Activated CD4-positive, CD25-positive, alpha-beta regulatory T cell treated with anti-CD3 and anti-CD28 coated beads, Interleukin-2, amount 50 U/mL, for 72 hours (primary cell): ENCODE measurements at regions not wholly inside any gene's neighbourhood (a gene's known extent, or its start where the extent isn't known, plus 50 kb on each side); places are given as distances from the start of the nearest gene placed in this dataset.
A peak's percentile ranks its signal among the peaks of the same experiment; 100 is the strongest.
"Not testable (repeated sequence)": the region's sequence is repeated elsewhere in the genome, so short reads cannot be mapped to it uniquely, and the experiment has no call there.

Source experiments
- DNase-seq: peaks from one replicate; pipeline ENCODE4 v3.0.0; 2021

DNA sequence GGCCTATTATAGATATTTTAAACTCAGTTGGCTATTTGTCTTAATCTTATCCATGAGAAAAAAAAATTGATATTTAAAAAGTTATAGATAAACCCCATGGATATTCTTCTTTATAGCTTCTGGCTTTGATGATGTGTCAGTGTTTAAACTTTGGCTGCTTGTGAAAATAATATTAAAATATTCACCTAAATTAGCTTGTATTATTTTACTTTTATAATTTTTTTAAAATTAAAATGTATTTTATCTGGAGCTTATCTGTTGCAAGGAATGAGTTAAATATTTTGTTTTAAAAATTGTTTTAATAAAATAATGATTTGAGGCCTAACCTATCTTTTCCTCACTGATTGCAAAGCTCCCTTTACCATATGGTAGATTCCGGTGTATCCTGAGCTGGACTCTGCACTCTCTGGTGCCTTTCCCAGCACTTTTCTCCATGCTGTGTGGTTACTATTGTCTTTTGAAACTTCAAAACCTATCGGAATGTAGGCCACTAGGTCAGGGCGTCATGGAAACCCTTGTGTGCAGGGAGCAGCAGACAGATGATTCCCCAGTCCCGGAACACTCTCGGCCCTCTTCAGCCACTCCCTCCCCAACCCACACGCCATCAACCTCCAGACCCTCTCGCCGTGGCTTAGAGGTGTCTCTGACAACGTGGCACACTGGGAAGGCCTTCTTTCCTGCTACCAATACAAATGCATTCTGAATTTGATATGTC, 252.3 kb upstream of the ATP10A start:
- no peak for DNase-seq

DNA sequence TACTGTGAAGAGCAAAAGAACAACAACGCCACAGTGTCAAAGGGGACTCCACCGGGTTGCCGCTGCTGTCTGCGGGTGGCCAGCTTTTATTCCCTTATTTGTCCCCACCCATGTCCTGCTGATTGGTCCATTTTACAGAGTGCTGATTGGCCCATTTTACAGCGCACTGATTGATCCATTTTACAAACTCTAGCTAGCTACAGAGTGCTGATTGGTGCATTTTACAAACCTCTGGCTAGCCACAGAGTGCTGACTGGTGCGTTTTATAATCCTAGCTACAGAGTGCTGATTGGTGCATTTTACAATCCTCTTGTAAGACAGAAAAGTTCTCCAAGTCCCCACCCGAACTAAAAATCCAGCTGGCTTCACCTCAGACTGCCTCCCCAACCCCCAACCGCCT, 251.0 kb upstream of the ATP10A start:
- not testable (repeated sequence) for DNase-seq

DNA sequence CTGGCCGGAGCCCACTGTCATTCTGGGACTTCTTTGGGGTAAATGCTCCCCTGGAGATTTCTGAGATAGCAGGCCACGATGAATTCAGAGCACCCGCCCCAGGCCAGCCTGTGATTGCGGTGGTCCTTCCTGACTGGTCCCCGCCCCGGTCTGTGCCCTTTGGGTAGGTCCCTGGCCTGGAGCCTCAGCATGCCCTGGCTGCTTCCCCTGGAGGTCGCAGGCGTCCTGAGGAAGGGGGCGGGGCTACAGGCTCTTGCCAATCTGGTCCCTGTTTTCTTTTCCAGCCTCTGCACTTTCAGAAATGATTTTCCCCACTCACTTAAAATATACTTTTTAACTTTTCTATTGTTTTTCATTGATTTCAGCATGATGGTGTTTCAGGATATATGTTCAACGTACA, 250.2 kb upstream of the ATP10A start:
- no peak for DNase-seq

DNA sequence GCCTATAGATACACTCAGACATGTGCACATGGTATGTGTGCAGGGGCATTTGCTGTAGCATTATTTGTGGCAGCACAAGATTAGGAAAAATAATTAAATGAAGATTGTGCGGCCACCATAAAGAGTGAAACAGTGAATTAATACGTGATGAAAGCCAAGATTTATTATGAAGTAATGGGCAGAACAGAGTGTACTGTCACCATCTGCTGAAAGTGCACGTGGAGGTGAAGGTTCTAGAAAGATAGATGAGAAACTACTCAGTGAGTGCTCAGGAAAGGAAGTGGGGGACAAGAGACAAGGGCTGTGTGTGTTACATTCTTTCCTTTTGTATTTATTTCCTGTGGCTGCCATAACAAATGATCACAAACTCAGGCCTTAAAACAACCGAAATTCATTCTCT, 246.1 kb upstream of the ATP10A start:
- DNase-seq: no peak

DNA sequence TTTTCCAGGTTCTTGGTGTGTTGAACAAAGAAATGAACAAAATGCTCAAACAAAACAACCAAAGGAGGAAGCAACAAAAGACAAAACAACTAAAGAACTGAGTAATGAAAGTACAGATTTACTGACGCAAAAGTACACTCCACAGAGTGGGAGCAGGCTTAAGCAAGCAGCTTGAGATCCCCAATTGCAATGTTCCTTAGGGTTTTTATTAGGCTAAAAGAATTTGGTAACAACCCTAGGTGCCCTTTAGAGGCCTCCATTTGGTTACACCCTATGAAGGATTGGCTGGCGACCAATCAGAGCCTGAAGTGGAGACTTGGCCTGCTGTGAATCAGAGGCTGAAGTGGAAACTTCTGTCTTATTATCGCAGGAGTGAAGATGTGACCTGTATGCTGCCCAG, 243.4 kb upstream of the ATP10A start:
- DNase-seq: no peak

DNA sequence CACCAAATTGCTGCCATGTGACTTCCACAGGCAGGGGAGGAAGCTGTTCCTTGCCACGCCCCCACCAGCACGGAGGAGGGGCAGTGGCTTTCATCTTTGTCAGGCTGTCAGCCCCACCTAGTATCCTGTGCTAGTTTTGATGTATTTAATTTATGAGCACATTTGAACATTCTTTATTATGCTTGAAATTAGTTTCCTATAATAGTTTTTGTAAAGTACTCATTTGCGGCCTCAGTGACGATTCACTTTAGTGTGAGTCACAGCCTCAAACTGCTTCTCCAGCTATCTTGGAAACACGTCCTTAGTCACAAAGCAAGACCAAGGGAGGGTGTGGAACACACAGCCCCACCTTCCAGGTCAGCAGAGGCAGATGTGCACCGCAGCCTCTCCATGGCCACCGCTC, 239.9 kb upstream of the ATP10A start:
- no peak for DNase-seq

DNA sequence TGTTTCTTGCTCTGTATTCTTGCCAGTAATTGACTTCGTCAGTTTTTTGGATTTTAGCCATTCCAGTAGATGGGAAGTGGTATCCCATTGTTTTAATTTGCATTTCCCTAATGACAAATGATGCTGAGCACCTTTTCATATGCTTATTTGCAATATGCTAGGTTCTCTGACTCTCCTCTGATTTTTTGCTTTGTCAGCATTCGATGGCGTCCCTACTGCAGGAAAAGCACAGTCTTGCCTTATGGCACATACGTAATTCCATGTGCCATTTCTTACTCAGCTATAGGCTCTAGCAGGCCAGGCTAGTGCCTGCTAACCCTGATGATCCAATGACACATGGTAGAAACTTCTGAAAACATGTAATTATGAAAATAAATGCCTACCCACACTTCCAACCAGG, 239.2 kb upstream of the ATP10A start:
- no peak for DNase-seq

DNA sequence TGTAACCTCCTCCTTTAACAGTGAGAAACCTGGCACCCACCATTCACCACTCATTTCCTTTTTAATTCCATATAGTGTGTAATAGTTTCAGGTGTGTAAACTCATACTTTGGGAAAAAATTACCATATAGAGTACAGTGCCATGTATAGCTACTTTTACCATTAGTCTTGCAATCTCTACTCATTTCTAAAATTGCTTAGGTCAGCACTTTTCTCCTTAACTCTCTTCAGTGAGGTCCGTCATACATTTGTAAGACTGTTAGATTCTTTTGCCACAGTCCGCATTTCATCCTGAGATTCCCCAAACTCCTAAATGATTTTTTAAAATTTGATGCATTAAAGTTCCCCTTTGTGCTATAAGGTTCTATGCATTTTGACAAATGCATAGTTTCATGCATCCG, 238.3 kb upstream of the ATP10A start:
- no peak for DNase-seq

DNA sequence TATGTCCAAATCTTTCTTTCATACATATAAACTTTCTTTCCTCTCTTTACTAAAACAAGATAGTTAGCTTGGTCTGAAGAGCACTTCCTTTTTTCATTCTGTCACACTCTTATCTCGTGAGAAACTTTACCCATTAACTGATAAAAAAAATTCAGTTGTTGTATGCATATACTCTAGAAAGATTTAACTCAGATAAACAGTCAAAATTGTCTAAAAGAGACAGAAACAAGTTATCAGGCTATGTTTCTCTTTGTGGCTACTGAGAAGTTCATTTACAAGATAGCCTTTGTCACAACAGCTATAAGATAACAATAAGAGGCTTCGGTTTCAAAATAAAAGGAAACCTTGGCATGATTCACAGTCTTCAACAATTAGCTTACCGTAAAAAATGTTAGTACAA, 235.7 kb upstream of the ATP10A start:
- no peak for DNase-seq

DNA sequence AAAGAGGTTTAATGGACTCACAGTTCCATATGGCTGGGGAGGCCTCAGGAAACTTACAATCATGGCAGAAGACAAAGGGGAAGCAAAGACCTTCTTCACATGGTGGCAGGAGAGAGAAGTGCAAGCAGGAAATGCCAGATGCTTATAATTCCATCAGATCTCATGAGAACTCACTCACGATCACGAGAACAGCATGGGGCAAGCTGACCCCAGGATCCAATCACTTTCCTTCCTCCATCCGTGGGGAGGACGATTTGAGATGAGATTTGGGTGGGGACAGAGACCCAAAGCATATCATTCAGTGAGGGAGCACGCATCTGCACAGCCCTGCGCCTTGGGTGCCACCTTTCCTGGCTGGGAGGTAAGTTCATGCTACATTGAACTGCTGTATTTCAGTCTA, 234.1 kb upstream of the ATP10A start:
- DNase-seq: no peak

DNA sequence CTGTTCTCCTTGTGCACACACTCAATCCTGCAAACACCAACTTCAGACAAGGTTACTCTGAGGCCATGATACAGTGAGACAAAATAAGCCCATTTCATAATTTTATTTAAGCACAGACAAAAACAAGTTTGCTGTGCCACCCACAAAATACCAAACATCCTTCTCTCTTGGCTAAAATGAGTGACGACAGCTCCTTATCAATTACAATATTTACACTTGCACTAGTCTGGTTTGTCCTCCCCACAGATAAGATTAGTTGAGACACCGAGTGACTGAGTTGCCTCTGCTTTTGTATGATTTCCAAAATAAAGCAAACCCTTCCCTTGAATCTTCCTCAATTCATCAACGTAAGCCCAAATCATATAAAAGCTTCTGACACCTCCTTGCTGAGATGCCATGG, 233.5 kb upstream of the ATP10A start:
- DNase-seq: no peak

DNA sequence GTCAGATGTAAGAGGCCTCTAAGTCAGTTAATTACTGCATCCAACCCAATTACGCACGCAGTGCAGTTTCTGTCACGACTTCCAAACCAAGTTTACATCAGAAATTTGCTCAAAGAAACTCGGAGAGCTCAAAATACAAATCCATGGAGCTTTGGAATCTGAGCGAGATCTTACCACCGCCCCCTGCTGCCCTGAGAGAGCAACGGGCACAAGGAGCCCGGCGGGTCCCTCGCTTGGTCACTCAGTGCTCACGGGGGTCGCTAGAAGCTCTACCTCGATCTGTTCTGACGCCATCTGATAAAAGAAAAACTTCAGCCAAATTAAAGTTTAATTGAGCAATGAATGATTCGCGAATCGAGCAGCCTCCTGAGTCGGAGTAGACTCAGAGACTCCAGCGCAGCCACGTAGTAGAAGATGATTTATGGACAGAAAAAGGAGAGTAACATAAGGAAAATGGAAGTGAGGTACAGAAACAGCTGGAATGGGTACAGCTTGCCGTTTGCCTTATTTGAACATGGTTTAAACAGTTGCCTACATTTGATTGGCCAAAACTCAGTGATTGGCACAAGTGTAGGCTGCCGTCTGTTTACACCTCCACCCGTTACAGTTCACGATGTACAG, 232.7 kb upstream of the ATP10A start:
- no peak for DNase-seq

DNA sequence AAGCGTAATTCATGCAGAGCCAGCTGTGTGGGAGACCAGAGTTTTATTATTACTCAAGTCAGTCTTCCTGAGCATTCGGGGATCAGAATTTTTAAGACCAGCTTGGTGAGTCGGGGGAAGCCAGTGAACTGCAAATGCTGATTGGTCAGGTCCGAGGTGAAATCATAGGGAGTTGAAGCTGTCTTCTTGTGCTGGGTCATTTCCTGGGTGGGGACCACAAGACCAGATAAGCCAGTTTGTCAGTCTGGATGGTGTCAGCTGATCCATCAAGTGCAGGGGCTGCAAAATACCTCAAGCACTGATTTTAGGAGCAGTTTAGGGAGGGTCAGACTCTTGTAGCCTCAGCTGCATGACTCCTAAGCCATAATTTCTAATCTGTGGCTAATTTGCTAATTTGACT, 228.1 kb upstream of the ATP10A start:
- no peak for DNase-seq

DNA sequence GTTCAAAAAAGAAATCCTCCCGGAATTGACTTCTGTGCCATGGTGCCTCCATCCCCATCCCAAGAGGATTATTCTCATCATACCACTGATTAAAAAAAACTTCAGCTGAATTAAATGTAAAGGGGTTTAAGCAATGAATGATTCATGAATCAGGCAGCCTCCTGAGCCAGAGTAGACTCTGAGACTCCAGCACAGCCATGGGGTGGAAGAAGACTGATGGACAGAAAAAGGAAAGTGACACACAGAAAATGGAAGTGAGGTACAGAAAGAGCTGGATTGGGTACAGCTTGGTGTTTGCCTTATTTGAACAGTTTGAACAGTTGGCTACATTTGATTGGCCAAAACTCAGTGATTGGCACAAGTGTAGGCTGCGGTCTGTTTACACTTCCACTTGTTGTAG, 224.8 kb upstream of the ATP10A start:
- DNase-seq: no peak

DNA sequence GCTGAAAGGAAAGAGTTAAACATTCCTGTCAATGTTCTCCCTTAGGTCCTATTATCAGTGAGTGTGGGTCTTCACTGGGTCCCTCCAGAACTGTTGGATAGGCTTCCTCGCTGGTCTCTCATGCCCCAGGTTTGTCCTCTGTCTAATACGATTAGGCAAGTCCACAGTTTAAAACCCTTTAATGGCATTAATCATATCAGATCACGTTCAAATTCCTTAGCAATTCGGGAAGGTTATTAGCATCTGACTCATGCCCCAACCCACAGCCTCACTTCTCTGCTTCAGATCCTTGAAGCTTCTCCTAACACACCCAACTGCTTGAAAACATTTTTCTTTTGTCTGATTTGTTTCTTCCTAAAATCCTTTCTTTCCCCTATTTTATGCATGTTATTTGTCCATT, 224.3 kb upstream of the ATP10A start:
- DNase-seq: no peak

DNA sequence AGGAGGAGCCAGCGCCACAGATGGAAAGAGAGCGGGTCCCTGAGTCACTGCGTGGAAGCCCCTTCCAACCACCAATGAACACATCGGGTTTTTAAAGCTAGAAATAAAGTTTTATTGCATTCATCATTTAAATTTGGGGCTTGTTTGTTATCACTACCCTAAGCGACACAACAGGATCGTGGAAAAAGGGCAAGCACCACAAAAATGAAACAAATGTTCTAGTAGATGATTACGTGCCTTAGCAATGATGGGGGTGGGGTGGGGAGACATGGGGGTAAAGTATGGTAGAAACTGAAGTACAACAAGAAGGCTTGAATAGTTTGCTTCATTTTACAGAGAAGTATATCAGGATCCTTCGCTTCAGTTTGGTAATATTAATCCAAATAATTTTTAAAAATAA, 221.6 kb upstream of the ATP10A start:
- DNase-seq: no peak

DNA sequence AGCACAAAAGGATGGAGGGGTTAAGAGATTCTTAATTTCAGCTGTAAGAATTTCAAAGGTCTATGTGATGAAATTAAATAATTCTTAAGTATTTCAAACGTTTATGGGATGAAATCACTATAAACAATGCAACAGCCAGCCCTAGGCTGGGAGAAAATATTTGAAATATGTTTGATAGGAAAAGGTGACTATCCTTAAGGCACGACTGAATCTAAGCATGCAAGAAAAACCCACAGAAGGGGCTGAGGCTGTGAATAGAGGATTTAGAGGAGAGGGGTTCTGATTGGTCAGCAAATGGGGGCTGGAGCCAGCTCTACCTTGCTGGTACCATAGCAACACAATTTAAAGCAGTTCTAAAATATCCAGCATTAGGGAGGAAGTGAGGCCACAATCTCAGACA, 220.8 kb upstream of the ATP10A start:
- DNase-seq: no peak

DNA sequence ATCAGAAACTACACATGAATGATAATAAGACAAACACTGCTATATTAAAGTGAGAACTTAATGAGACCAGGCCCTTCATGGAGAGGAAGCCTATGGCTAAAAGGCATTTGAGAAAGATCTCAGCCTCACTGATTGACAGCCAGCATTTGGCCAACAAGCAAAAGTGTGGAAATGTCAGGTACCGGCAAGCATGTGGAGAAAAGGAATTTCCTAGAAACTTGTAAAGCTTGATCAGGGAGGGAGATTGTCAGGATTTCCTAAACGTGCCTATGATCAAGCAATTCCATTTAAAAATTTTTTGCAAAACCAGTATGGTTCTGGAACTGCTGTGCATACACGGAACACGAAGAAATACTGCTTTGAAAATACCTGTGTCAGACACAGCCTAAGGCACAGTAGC, 220.3 kb upstream of the ATP10A start:
- DNase-seq: no peak

DNA sequence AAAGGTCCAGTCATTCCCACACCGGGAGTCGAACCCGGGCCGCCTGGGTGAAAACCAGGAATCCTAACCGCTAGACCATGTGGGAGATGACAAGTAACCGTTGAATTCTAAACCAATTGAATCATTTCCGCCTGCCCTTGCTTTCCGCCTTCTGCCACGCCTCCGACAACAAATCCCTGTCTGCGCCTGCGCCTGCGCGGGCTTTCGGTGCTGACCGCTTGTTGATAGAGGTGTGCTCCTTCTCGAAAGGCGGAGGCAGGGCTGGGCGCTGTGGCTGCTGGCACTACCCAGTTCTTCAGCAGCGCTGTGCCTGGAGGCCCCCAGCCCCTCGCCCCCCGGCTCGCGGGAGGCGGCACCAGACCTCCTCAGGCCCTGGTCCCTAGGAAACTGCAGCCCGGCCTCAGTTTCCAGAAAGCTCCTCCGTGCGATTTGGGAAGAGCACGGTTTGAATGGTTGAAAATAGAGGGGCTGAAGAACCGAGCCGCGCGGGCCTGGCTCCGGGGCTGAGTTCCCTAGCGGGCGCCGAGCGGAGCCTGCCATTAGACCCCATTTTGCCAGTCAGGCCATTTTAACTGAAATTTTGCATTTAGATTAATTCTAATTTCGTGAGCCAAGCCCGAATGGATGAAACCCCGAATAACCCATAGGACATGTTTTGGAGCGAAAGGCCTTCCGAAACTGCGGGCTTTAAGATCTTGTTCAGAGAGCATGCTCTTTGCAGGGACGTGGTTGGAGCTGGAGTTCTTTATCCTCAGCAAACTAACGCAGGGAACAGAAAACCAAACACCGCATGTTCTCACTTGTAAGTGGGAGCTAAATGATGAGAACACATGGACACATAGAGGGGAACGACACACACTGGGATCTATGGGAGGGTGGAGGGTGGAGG, 219.3 kb upstream of the ATP10A start:
- DNase-seq: peak; percentile 93

DNA sequence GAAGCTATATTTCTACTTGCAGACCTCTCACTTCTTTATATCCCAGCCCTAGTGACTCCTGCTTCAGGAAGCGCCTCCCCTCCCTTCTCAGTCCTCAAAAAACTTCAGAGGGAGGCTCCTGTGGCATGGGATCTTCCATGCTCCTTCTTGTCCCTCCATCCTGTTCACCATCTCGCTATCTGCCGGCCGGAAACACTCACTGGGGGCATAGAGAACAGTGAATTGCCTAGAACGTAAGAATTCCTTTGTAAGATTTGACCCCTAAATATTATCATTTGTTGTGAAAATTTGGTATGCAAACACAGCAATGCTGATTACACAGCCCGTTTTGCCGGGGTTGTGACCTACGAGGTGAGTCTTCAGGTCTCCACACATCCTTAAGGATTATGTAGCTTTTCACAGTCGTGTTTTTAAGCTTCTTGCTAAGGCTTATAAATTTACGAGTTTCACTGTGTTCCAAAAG, 218.7 kb upstream of the ATP10A start:
- DNase-seq: no peak

DNA sequence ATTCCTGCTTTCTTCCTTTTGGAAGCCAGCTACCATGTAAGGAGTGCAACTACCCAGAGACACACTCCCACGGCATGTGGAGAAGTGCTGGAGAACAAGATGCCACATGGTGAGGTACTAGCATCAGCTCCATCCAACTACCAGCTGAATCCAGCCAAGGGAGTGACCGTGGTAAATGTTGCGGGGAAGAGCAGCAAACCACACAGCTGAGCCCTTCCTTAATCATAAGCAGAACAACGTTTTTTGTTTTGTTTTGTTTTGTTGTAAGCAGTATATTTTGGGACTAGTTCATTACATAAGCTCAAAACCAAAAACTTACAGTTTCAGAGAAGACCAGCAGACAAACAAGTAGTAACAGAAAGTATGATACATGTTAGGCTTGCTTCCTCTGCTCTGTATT, 212.6 kb upstream of the ATP10A start:
- no peak for DNase-seq

DNA sequence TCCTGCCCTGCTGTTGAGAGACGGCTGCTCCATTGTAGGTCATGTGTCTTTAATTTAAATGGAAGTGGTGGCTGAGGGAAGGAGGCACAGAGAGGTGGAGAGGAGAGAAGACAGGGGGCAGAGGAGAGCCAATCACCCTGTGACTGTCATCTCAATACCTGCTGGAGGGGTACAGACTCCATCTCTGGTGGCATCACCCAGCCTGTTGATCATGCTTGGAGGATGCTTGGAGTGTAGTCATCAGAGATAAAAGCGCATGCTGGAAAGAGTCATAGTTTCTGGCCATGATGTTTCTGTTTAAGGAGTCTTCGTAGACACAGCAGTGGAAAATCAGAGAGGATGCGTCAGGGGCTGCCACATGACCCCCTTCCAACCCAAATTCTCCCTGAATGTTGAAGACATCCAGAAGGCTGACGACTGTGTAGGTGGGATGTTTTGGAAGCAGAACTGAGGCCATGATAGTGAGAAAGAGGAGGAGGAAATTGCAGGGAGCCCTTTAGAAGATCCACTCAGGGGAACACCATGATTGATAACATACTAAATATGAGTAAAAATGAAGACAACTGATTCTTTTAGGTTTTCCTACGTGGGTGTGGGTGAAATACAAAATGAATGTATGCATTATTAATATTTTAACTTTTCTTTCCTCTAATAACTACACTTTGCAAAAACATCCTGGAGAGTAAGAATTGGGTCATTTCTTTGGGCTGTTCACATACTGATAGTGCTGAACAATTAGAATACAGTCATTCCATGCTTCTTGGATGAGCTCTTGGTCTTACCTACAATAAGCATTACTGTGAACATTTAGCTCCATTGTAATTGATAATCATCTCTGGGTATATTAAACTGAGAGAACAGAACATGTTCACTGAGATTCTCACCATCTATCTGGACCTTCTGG, 210.6 kb upstream of the ATP10A start:
- no peak for DNase-seq

DNA sequence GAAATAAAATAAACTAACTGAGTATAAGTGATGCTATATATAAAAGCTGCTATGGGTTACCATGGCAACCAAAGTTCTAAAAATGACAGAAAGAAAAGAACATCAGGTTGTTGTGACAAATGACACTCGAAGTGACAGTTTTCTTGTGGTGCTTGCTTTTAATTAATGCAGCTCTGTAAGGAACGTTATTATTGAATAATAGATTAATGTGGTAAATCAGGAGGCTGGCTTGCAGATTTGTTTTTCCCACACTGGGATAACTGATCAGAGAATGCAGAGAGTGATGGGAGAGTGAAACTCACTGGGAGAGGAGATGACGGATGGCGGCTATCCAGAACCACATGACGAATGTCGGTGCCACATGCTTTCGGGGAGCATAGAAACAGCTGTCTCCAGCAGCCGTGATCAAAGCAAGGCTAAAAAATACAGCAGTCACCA, 207.0 kb upstream of the ATP10A start:
- no peak for DNase-seq
